ENCODE measurements at regions not wholly inside any gene's neighbourhood (a gene's known extent, or its start where the extent isn't known, plus 50 kb on each side); places are given as distances from the start of the nearest gene placed in this dataset.

DNA sequence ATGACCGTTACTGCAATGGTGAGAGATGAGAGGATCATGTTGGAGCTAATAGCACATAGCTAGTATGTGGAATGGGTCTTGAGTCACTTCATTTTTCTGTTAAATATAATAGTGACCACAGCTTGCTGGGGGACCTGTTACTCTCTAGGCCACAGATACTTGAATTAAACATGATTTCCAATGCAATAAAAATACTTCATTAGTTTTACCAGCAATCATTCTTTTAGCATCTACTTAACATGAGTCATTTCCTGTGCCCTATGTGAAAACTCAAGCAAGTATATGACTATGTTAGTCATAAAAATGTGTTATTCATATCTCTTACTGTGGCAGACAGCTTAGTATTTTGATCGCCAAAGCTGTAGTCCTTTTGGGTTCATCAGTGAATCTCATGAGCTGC lies 798.8 kb downstream of the SLC16A7 start:
- no TSS peak for BruUV-seq (replicated peaks)
- Histone ChIP-seq H2AFZ (ENCODE audit: low read depth, low read length, poor library complexity, severe bottlenecking) (no peak overlapping the region), H3K27ac (ENCODE audit: low read depth, low read length) (no peak overlapping the region)

DNA sequence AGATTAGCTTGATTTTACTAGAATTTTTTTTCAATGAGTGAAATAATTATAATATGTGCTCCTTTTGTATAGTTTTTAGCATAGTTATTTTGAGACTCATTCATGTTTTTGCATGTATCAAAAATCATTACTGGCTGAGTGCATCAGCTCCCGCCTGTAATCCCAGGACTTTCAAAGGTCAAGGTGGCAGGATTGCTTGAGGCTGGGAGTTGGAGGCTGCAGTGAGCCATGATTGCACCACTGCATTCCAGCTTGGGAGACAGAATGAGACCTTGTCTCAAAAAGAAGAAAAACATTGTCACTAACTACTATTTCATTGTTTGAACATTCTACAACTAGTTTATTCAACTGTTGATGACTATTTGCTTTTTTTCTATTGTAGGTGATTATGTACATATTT lies 802.7 kb downstream of the SLC16A7 start:
- Histone ChIP-seq H2AFZ (ENCODE audit: low read depth, low read length, poor library complexity, severe bottlenecking) (no peak overlapping the region), H3K36me3 (ENCODE audit: control insufficient read depth in 1 of 2, insufficient read depth in 2 of 2, low read length in 2 of 2) (no peaks in the 10 kb centered on the region), H3K4me2 (ENCODE audit: low read length) (no peak overlapping the region), H3K79me2 (ENCODE audit: insufficient read depth, low read length) (no peaks in the 10 kb centered on the region), H3K27me3 (ENCODE audit: insufficient read depth, low read length) (no peaks in the 10 kb centered on the region), H3K4me1 (ENCODE audit: control insufficient read depth in 1 of 2, insufficient read depth in 2 of 2, low read length in 2 of 2) (peaks cover 0 to 10% of the 10 kb centered on the region in 2 experiments; a peak in 2 of 4 replicates), H3K9me2 (ENCODE audit: insufficient read depth) (no peaks in the 10 kb centered on the region), H4K20me1 (ENCODE audit: insufficient read depth) (no peaks in the 10 kb centered on the region), H3K4me3 (replicated peaks in 1 of 2; ENCODE audit: low read depth in 1 of 2, low read length in 2 of 2) (no peak overlapping the region), H3K9me3 (ENCODE audit: control insufficient read depth in 1 of 2, insufficient read depth in 1 of 2, low read depth in 1 of 2, low read length in 2 of 2) (no peaks in the 10 kb centered on the region), H3K9ac (ENCODE audit: low read length) (no peak overlapping the region), H3K27ac (ENCODE audit: low read depth, low read length) (no peak overlapping the region)
- TF ChIP-seq SP1 (IDR thresholded peaks at IDR 0.05; ENCODE audit: low read depth) (no peak), FOSL1 (IDR thresholded peaks at IDR 0.05; ENCODE audit: low read depth) (no peak), POLR2AphosphoS5 (IDR thresholded peaks at IDR 0.05; ENCODE audit: low read depth, low read length) (no peak), ZFX (IDR thresholded peaks at IDR 0.05) (no peak), CBX3 (IDR thresholded peaks at IDR 0.05; ENCODE audit: low read depth) (no peak), SRF (IDR thresholded peaks at IDR 0.05; ENCODE audit: low read depth) (no peak), CEBPB (IDR thresholded peaks at IDR 0.05; ENCODE audit: low read depth) (no peak), EGR1 (IDR thresholded peaks at IDR 0.05; ENCODE audit: low read depth) (no peak), POLR2A (IDR thresholded peaks at IDR 0.05; ENCODE audit: borderline replicate concordance, extremely low read depth, insufficient read depth, insufficient read length) (no peak), ELF1 (IDR thresholded peaks at IDR 0.05; ENCODE audit: borderline replicate concordance, low read depth) (no peak), EZH2 (IDR thresholded peaks at IDR 0.05) (no peak)
- TF ChIP-seq, protein P1, sequence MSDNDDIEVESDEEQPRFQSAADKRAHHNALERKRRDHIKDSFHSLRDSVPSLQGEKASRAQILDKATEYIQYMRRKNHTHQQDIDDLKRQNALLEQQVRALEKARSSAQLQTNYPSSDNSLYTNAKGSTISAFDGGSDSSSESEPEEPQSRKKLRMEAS (IDR thresholded peaks at IDR 0.05): no peak
- TF ChIP-seq, protein P2, sequence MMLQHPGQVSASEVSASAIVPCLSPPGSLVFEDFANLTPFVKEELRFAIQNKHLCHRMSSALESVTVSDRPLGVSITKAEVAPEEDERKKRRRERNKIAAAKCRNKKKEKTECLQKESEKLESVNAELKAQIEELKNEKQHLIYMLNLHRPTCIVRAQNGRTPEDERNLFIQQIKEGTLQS (IDR thresholded peaks at IDR 0.05): no peak
- POLR2A ChIA-PET: no interaction called here
- RAD21 ChIA-PET (ENCODE audit: low non-redundant PET in 1 of 2, low total read pairs in 2 of 2, uncharacterized antibody in 2 of 2, unreplicated experiment in 2 of 2): no interaction called here
- ATAC-seq: no peak
- no TSS peak for BruUV-seq (replicated peaks)
- intact Hi-C loops (cut with micrococcal nuclease): no loop called here
- CTCF ChIA-PET: no interaction called here
- DNase-seq (ENCODE audit: low read depth, low spot score): no peak

More for the DNA sequence above, 798.8 kb downstream of the SLC16A7 start:
- H3K36me3 ChIP-seq (ENCODE audit: control insufficient read depth in 1 of 2, insufficient read depth in 2 of 2, low read length in 2 of 2): no peaks in the 10 kb centered on the region
- no peaks in the 10 kb centered on the region for H4K20me1 ChIP-seq (ENCODE audit: insufficient read depth)
- intact Hi-C loops (cut with micrococcal nuclease): no loop called here
- no peaks in the 10 kb centered on the region for H3K79me2 ChIP-seq (ENCODE audit: insufficient read depth, low read length)
- H3K27me3 ChIP-seq (ENCODE audit: insufficient read depth, low read length): no peaks in the 10 kb centered on the region
- ChIA-PET POLR2A (no interaction called here), RAD21 (ENCODE audit: low non-redundant PET in 1 of 2, low total read pairs in 2 of 2, uncharacterized antibody in 2 of 2, unreplicated experiment in 2 of 2) (no interaction called here), CTCF (no interaction called here)
- DNase-seq (ENCODE audit: low read depth, low spot score) (no peak), ATAC-seq (no peak)
- H3K4me1 ChIP-seq (ENCODE audit: control insufficient read depth in 1 of 2, insufficient read depth in 2 of 2, low read length in 2 of 2): peaks cover 0 to 10% of the 10 kb centered on the region in 2 experiments; a peak in 2 of 4 replicates
- TF ChIP-seq SP1 (IDR thresholded peaks at IDR 0.05; ENCODE audit: low read depth) (0 out of 2 replicates have a peak, but pooled peaks have one; percentile 21), CEBPB (IDR thresholded peaks at IDR 0.05; ENCODE audit: low read depth) (no peak), FOSL1 (IDR thresholded peaks at IDR 0.05; ENCODE audit: low read depth) (peak; percentile 48; the same call in 1 of the 2 replicates), JUND (IDR thresholded peaks at IDR 0.05) (peak; percentile 53; the same call in 1 of the 2 replicates)
- no peak overlapping the region for H3K9ac ChIP-seq (ENCODE audit: low read length)
- H3K9me3 ChIP-seq (ENCODE audit: control insufficient read depth in 1 of 2, insufficient read depth in 1 of 2, low read depth in 1 of 2, low read length in 2 of 2): no peaks in the 10 kb centered on the region
- H3K9me2 ChIP-seq (ENCODE audit: insufficient read depth): no peaks in the 10 kb centered on the region
- peak overlapping the region; percentile 39 for H3K4me2 ChIP-seq (ENCODE audit: low read length)
- H3K4me3 ChIP-seq (replicated peaks in 1 of 2; ENCODE audit: low read depth in 1 of 2, low read length in 2 of 2): no peak overlapping the region
